GM19463 (cell line): ENCODE measurements at regions not wholly inside any gene's neighbourhood (a gene's known extent, or its start where the extent isn't known, plus 50 kb on each side); places are given as distances from the start of the nearest gene placed in this dataset.
A peak's percentile ranks its signal among the peaks of the same experiment; 100 is the strongest.
"Not testable (repeated sequence)": the region's sequence is repeated elsewhere in the genome, so short reads cannot be mapped to it uniquely, and the experiment has no call there.

Experiments used
- ATAC-seq: cut with Tn5 transposase; IDR thresholded peaks from one replicate; pipeline ENCODE4 v1.9.1; 2021; ENCODE audit warnings: mild to moderate bottlenecking, moderate library complexity; ENCODE audit not compliant: unreplicated experiment

DNA sequence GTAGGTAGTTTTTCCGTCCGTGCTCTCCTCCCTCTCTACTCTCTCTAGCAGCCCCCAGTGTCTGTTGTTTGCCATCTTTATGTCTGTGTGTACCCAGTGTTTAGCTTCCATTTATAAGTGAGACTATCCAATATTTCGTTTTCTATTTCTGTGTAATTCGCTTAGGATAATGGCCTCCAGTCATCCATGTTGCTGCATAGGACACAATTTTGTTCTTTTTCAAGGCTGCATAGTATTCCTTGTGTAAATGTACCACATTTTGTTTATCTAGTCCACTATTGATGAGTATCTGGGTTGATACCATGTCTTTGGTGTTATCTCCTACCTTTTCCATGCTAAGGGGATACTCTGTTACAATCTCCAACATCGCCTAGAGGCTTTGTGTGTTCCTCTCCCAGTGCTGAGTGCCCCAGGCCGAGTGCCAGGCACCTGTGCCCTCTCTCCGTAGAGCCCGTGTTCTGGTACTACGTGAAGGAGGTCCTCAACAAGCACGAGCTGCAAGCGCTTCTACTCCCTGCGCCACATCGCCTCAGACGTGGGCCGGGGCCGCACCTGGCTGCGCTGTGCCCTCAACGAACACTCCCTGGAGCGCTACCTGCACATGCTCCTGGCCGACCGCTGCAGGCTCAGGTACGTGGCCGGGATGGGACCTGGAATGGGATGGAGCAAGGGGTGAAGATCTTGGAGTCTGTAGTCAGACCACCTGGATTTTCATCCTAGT lies 51.0 kb downstream of the NPIPB11 start:
- not testable (repeated sequence) for ATAC-seq

DNA sequence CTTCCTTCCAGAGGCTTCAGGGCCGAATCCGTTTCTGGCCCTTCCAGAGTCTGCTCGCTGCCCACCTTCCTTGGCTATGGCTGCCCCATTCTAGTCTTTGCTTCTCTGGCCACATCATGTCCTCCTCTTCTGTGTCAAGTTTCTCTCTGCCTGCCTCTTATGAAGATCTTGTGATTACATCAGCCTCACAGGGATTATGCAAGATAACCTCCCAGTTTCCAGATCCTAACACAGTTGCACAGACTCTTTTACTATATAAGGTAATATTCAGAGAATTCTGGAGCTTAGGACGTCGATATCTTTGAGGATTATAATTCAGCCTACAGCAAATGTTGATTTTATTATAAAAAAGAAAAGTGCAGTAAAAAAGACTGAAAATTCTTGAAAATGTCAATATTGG lies 52.1 kb downstream of the NPIPB11 start:
- not testable (repeated sequence) for ATAC-seq

GRCh38 chr16:29352617-29352999 lies 53.9 kb downstream of the NPIPB11 start:
- ATAC-seq: not testable (repeated sequence)

DNA sequence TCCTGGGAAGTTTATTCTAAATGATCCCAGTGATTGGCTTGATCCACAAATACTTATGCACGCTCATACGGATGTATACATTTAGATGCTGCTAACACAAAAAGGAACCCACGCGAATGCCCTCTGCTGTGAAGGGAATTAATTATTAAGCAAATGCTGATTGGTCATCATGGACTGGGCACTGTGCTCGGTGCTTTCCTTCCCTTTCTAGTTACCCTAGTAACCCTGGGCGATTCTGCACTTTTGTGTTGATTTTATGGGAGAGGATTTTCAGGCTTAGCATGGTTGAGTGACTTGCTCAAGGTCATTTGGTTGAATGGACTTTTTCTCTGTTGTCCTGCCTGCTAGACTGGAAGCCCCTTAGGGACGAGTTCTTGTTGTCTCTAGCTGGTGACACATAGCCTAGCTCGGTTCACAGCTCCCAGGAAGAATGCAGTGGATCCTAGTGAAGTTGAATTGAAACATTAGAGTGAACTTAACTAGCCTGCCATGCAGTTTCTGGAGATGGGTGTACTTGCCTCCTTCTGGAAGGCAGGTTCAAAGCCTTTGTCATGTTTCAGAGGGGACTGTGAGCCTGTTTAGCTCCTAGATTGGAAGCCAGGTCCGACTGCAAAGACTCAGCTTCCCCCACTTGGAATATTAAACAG lies 54.4 kb downstream of the NPIPB11 start:
- not testable (repeated sequence) for ATAC-seq

GRCh38 chr16:29351271-29351969 lies 55.1 kb downstream of the NPIPB11 start:
- not testable (repeated sequence) for ATAC-seq

- not testable (repeated sequence) for ATAC-seq
Measured at GRCh38 chr16:29349966-29350365, 56.5 kb downstream of the NPIPB11 start.

DNA sequence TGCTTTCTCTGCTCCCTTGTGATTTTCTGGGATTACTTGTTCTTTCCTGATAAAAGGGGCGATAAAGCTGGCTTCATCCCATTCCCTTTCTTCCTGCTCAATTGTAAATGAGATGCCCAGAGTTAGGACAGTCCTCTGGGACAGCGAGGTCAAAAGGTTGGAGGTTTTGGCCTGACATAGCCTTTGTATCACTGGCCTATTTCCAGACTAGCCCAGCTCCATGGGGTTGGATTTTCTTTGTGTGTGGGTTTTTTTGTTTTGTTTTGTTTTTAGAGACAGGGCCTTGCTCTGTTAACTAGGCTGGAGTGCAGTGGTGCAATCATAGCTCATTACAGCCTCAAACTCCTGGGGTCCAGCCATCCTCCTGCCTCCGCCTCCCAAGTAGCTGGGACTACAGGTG lies 57.8 kb downstream of the NPIPB11 start:
- ATAC-seq: not testable (repeated sequence)

DNA sequence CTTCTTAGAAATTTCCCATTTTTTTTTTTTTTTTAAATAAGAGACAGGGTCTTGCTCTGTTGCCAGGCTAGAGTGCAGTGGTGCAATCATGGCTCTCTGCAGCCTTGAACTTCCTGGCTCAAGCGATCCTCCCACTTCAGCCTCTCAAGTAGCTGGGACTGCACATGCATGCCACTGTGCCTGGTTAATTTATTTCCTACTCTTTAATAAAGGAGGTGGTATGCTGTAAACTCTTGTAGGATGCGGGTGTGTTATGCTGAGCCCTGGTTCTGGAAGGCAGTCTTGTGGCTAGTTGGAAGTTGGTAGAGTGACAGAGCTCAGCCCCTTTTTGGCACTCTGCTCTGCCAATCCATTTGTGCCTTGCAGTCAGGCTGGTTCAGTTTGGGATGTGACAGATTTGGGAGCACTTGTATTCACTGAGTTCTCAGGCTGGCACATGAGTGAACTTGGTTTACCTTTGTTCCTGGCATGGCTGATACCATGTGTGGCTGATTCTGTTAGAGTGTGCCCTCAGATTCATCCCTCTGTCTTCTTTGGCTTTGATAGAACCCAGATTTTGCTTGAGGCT lies 58.3 kb downstream of the NPIPB11 start:
- not testable (repeated sequence) for ATAC-seq

DNA sequence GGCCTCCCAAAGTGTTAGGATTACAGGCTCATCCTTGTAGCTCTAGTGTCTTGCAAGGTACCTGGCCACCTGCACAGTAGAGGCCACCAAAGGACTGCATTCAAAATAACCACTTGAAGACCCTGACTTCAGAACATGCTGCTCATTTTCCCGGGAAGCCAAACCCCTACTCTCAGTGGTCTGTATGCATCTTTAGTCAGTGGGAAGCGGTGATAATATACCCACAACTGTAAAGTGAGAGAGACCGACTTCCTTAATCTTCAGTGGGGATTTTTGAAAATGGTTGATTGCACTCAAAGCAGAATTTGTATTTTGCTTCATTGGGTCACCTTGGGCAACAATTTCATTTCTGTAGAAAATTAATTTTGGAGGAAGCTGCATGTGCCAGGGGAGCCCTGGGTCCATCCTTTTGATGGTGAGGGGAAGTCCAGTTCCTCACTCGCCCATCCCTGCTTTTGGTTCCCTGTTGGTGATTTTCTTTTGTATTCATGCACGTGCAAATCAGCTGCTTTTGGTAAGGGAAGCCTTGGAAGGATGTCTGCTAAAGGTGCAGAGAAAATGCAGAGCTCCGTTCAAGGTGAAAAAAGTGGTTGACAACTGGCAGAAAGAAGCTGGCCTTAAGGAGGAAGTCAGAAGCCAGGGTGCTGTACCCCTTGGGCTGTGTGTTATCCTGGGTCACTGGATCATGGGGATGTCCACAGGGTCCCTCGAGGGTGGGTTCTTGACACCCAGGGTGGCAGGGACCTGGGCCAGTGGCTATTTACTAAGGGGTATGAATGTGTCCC lies 59.5 kb downstream of the NPIPB11 start:
- not testable (repeated sequence) for ATAC-seq

GRCh38 chr16:29346203-29346602 lies 60.3 kb downstream of the NPIPB11 start:
- peak; percentile 67 for ATAC-seq

GRCh38 chr16:29342937-29343336 lies 63.6 kb downstream of the NPIPB11 start:
- not testable (repeated sequence) for ATAC-seq

GRCh38 chr16:29340779-29341438 lies 65.6 kb downstream of the NPIPB11 start:
- not testable (repeated sequence) for ATAC-seq

GRCh38 chr16:29340235-29340634 lies 66.3 kb downstream of the NPIPB11 start:
- not testable (repeated sequence) for ATAC-seq

- peak; percentile 78 for ATAC-seq
Measured at GRCh38 chr16:29338821-29339700, 67.5 kb downstream of the NPIPB11 start.

DNA sequence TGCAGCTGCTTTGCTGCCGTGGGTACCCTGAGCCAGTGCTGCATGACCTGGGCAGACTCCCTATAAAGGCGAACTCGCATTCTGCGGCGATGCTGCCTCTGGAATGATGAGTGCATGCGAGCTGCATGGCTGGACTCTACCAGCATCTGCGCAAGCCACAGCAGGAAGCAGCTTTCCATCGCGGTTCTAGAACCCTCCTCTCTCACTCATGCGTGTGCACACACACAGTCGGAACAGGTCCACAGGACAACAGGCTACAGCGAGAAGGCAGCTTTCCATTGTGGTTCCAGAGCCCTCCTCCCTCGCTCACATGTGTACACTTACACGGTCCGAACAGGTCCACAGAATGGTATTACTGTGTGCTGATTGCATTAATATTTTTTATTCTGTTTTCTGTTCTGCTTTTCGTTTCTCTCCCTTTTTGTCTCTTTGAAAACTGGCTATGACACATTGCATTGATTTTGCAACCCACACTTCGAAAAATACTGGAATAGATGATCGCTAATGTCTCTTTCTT lies 69.1 kb downstream of the NPIPB11 start:
- not testable (repeated sequence) for ATAC-seq

- not testable (repeated sequence) for ATAC-seq
Measured at GRCh38 chr16:29335549-29335846, 71.0 kb downstream of the NPIPB11 start.

GRCh38 chr16:29334776-29335548 lies 71.5 kb downstream of the NPIPB11 start:
- ATAC-seq: not testable (repeated sequence)

- not testable (repeated sequence) for ATAC-seq
Measured at GRCh38 chr16:29333492-29334097, 72.9 kb downstream of the NPIPB11 start.
